ENCODE measurements at regions not wholly inside any gene's neighbourhood (a gene's known extent, or its start where the extent isn't known, plus 50 kb on each side); places are given as distances from the start of the nearest gene placed in this dataset.

- Histone ChIP-seq H3K79me2 (replicated peaks; ENCODE audit: insufficient read depth) (no peaks in the 10 kb centered on the region), H3F3A (replicated peaks; ENCODE audit: low read depth) (no peaks in the 10 kb centered on the region), H3K27ac (ENCODE audit: low read depth) (no peak overlapping the region), H3K4me3 (no peak overlapping the region), H3K4me2 (no peak overlapping the region), H4K20me1 (replicated peaks; ENCODE audit: insufficient read depth) (no peaks in the 10 kb centered on the region), H3K27me3 (ENCODE audit: insufficient read depth) (no peaks in the 10 kb centered on the region), H2AFZ (no peak overlapping the region), H3K4me1 (ENCODE audit: insufficient read depth) (no peaks in the 10 kb centered on the region), H3K36me3 (ENCODE audit: insufficient read depth) (no peaks in the 10 kb centered on the region), H3K9me2 (ENCODE audit: insufficient read depth) (no peaks in the 10 kb centered on the region)
- Mint-ChIP-seq H3K4me1 (no peaks in the 10 kb centered on the region), H3K36me3 (ENCODE audit: low read depth) (peaks cover 11% of the 10 kb centered on the region; the same call in 1 of the 3 replicates), H3K4me3 (no peak overlapping the region), H3K27me3 (ENCODE audit: insufficient read depth, low read depth, poor library complexity) (no peaks in the 10 kb centered on the region), H3K27ac (no peak overlapping the region), H3K9me3 (peaks cover 76% of the 10 kb centered on the region)
- no peak for TF ChIP-seq ZNF114 (CRISPR knock-in tag; IDR thresholded peaks at IDR 0.05)
- no peak for TF ChIP-seq CREB1 (CRISPR knock-in tag; IDR thresholded peaks at IDR 0.05; ENCODE audit: low read depth)
- TF ChIP-seq POLR2AphosphoS5 (IDR thresholded peaks at IDR 0.05; ENCODE audit: low read depth) = no peak
- no peak for TF ChIP-seq REST (IDR thresholded peaks at IDR 0.05; ENCODE audit: unreplicated experiment)
- no peak for TF ChIP-seq CTCF (conservative IDR thresholded peaks at IDR 0.05; ENCODE audit: low read depth in 2 of 2)
- TF ChIP-seq JUNB (IDR thresholded peaks at IDR 0.05; ENCODE audit: unreplicated experiment) = no peak
- TF ChIP-seq ETS1 (IDR thresholded peaks at IDR 0.05) = no peak
- TF ChIP-seq EZH2phosphoT487 (IDR thresholded peaks at IDR 0.05; ENCODE audit: unreplicated experiment) = no peak
- TF ChIP-seq EZH2 (IDR thresholded peaks at IDR 0.05; ENCODE audit: low read depth, unreplicated experiment) = no peak
- no peak for TF ChIP-seq STAT1 (IDR thresholded peaks at IDR 0.05; ENCODE audit: unreplicated experiment)
- no peak for TF ChIP-seq NANOG (IDR thresholded peaks at IDR 0.05; ENCODE audit: borderline replicate concordance)
- TF ChIP-seq ZNF331 (CRISPR knock-in tag; IDR thresholded peaks at IDR 0.05; ENCODE audit: low read depth) = no peak
- no peak for TF ChIP-seq ZNF462 (CRISPR knock-in tag; IDR thresholded peaks at IDR 0.05)
- no peak for ATAC-seq
- no peak for DNase-seq (ENCODE audit: low spot score)
Measured at GRCh38 chr9:103798620-103799019, 295.5 kb upstream of the SMC2 start.
